Suprapubic skin (tissue), 3 donors: ENCODE measurements at regions not wholly inside any gene's neighbourhood (a gene's known extent, or its start where the extent isn't known, plus 50 kb on each side); places are given as distances from the start of the nearest gene placed in this dataset.

ENCODE experiments used
- CTCF ChIP-seq, 2 donors: fragments of 200-600 bp in 1 of 2; fragments of 450-650 bp in 1 of 2; sonication (generic) in 1 of 2; IDR thresholded peaks; one replicate each; pipeline ENCODE4 v1.5.1; 2016 to 2019; ENCODE audit warnings: antibody characterized with exemption in 2 of 2, mild to moderate bottlenecking in 1 of 2, moderate library complexity in 1 of 2
- POLR2A ChIP-seq, 2 donors: fragments of 450-650 bp; IDR thresholded peaks; one replicate each; pipeline ENCODE4 v1.6.1; 2017; ENCODE audit warnings: antibody characterized with exemption in 2 of 2, mild to moderate bottlenecking in 2 of 2, moderate library complexity in 2 of 2

GRCh38 chr3:126263971-126264370 is 83.6 kb upstream of the ALDH1L1 start:
- no peak for TF ChIP-seq POLR2A (IDR thresholded peaks at IDR 0.05)
- no peak for TF ChIP-seq CTCF (IDR thresholded peaks at IDR 0.05)
